ENCODE measurements at regions not wholly inside any gene's neighbourhood (a gene's known extent, or its start where the extent isn't known, plus 50 kb on each side); places are given as distances from the start of the nearest gene placed in this dataset.

GRCh38 chr12:125289970-125290369, 224.7 kb downstream of the AACS start:
- no peak for TF ChIP-seq CTCF (IDR thresholded peaks at IDR 0.05; ENCODE audit: unreplicated experiment)
- H3K27ac Mint-ChIP-seq = no peak overlapping the region
- H3K36me3 Mint-ChIP-seq (ENCODE audit: insufficient read depth) = no peaks in the 10 kb centered on the region
- H3K4me3 Mint-ChIP-seq (ENCODE audit: low read depth) = no peak overlapping the region
- DNase-seq (ENCODE audit: low spot score, unreplicated experiment) = no peak
- no peaks in the 10 kb centered on the region for H3K4me1 Mint-ChIP-seq (ENCODE audit: low read depth)
- H3K9me3 Mint-ChIP-seq (ENCODE audit: low read depth) = no peaks in the 10 kb centered on the region
- H3K27me3 Mint-ChIP-seq = peaks cover 16% of the 10 kb centered on the region

GRCh38 chr12:125292700-125293099, 227.5 kb downstream of the AACS start:
- H3K27me3 Mint-ChIP-seq = peaks cover 24% of the 10 kb centered on the region
- H3K27ac Mint-ChIP-seq = no peak overlapping the region
- TF ChIP-seq CTCF (IDR thresholded peaks at IDR 0.05; ENCODE audit: unreplicated experiment) = no peak
- no peaks in the 10 kb centered on the region for H3K9me3 Mint-ChIP-seq (ENCODE audit: low read depth)
- DNase-seq (ENCODE audit: low spot score, unreplicated experiment) = no peak
- no peak overlapping the region for H3K4me3 Mint-ChIP-seq (ENCODE audit: low read depth)
- H3K36me3 Mint-ChIP-seq (ENCODE audit: insufficient read depth) = no peaks in the 10 kb centered on the region
- H3K4me1 Mint-ChIP-seq (ENCODE audit: low read depth) = no peaks in the 10 kb centered on the region

- no peak for DNase-seq (ENCODE audit: low spot score, unreplicated experiment)
- H3K27me3 Mint-ChIP-seq = peaks cover 21% of the 10 kb centered on the region
- no peaks in the 10 kb centered on the region for H3K9me3 Mint-ChIP-seq (ENCODE audit: low read depth)
- TF ChIP-seq CTCF (IDR thresholded peaks at IDR 0.05; ENCODE audit: unreplicated experiment) = no peak
- H3K4me3 Mint-ChIP-seq (ENCODE audit: low read depth) = no peak overlapping the region
- H3K36me3 Mint-ChIP-seq (ENCODE audit: insufficient read depth) = no peaks in the 10 kb centered on the region
- H3K4me1 Mint-ChIP-seq (ENCODE audit: low read depth) = no peaks in the 10 kb centered on the region
- H3K27ac Mint-ChIP-seq = no peak overlapping the region
Observed at GRCh38 chr12:125295550-125295949, 230.3 kb downstream of the AACS start.

- H3K36me3 Mint-ChIP-seq (ENCODE audit: insufficient read depth) = no peaks in the 10 kb centered on the region
- H3K9me3 Mint-ChIP-seq (ENCODE audit: low read depth) = no peaks in the 10 kb centered on the region
- H3K27ac Mint-ChIP-seq = no peak overlapping the region
- peaks cover 17% of the 10 kb centered on the region for H3K27me3 Mint-ChIP-seq
- H3K4me1 Mint-ChIP-seq (ENCODE audit: low read depth) = no peaks in the 10 kb centered on the region
- TF ChIP-seq CTCF (IDR thresholded peaks at IDR 0.05; ENCODE audit: unreplicated experiment) = no peak
- no peak overlapping the region for H3K4me3 Mint-ChIP-seq (ENCODE audit: low read depth)
- no peak for DNase-seq (ENCODE audit: low spot score, unreplicated experiment)
Observed at GRCh38 chr12:125296701-125297100, 231.5 kb downstream of the AACS start.

- no peaks in the 10 kb centered on the region for H3K4me1 Mint-ChIP-seq (ENCODE audit: low read depth)
- H3K27ac Mint-ChIP-seq = no peak overlapping the region
- TF ChIP-seq CTCF (IDR thresholded peaks at IDR 0.05; ENCODE audit: unreplicated experiment) = no peak
- peaks cover 2% of the 10 kb centered on the region for H3K9me3 Mint-ChIP-seq (ENCODE audit: low read depth)
- H3K36me3 Mint-ChIP-seq (ENCODE audit: insufficient read depth) = no peaks in the 10 kb centered on the region
- peaks cover 16% of the 10 kb centered on the region for H3K27me3 Mint-ChIP-seq
- no peak for DNase-seq (ENCODE audit: low spot score, unreplicated experiment)
- no peak overlapping the region for H3K4me3 Mint-ChIP-seq (ENCODE audit: low read depth)
Observed at GRCh38 chr12:125299840-125300239, 234.6 kb downstream of the AACS start.

Data from progenitor cell of endocrine pancreas (in vitro differentiated cells).